Loucy (cell line): ENCODE measurements at regions not wholly inside any gene's neighbourhood (a gene's known extent, or its start where the extent isn't known, plus 50 kb on each side); places are given as distances from the start of the nearest gene placed in this dataset.

Experiments
- EZH2phosphoT487 ChIP-seq: fragments of 200-600 bp; IDR thresholded peaks from 2 replicates; pipeline ENCODE4 v1.6.1; 2018; ENCODE audit warnings: antibody characterized with exemption, mild to moderate bottlenecking, moderate library complexity, borderline replicate concordance
- TF ChIP-seq, protein P1 (sequence below): fragments of 200-600 bp; sonication (generic); conservative IDR thresholded peaks from 2 replicates; pipeline ENCODE4 v1.5.1; 2014; ENCODE audit warnings: mild to moderate bottlenecking, antibody characterized with exemption, low read length

DNA sequence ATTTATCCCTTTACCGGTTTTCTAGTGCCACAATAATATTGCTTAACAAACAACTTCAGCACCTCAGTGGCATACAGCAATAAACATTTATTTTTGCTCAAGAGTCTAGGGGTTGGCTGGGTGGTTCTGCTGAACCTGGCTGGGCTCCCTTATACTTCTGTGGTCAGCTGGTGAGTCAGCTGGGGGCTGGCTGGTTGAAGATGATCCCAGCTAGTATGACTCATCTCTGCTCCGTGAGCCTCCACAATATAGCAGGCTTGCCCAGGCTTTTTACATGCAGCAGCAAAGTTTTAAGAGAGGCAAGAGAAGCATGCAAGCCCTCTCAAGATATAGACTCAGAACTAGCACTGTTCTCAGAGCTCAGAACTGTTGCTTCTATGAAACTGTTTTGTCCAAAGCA, 523.5 kb upstream of the CLINT1 start:
- TF ChIP-seq, protein P1, sequence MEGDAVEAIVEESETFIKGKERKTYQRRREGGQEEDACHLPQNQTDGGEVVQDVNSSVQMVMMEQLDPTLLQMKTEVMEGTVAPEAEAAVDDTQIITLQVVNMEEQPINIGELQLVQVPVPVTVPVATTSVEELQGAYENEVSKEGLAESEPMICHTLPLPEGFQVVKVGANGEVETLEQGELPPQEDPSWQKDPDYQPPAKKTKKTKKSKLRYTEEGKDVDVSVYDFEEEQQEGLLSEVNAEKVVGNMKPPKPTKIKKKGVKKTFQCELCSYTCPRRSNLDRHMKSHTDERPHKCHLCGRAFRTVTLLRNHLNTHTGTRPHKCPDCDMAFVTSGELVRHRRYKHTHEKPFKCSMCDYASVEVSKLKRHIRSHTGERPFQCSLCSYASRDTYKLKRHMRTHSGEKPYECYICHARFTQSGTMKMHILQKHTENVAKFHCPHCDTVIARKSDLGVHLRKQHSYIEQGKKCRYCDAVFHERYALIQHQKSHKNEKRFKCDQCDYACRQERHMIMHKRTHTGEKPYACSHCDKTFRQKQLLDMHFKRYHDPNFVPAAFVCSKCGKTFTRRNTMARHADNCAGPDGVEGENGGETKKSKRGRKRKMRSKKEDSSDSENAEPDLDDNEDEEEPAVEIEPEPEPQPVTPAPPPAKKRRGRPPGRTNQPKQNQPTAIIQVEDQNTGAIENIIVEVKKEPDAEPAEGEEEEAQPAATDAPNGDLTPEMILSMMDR = no peak
- TF ChIP-seq EZH2phosphoT487 = no peak
